ENCODE measurements at regions not wholly inside any gene's neighbourhood (a gene's known extent, or its start where the extent isn't known, plus 50 kb on each side); places are given as distances from the start of the nearest gene placed in this dataset.

GRCh38 chr6:165899611-165900010 is 236.6 kb upstream of the PDE10A start:
- BruUV-seq (replicated peaks), result no TSS peak
- CTCF ChIA-PET, result no interaction called here
- Histone ChIP-seq H3K27ac (ENCODE audit: low read length) (no peak overlapping the region), H3K36me3 (ENCODE audit: control insufficient read depth, insufficient read depth, low read length) (no peaks in the 10 kb centered on the region), H3K4me3 (ENCODE audit: low read depth in 2 of 2, low read length in 2 of 2) (no peak overlapping the region), H3K9me3 (ENCODE audit: control insufficient read depth, insufficient read depth, low read depth, low read length) (no peaks in the 10 kb centered on the region), H3K4me1 (ENCODE audit: control insufficient read depth, insufficient read depth, low read length) (no peaks in the 10 kb centered on the region), H3K27me3 (ENCODE audit: control insufficient read depth, insufficient read depth, low read length) (no peaks in the 10 kb centered on the region)
- POLR2A ChIA-PET, result no interaction called here
- intact Hi-C loops (cut with micrococcal nuclease; ENCODE audit: unreplicated experiment), result no loop called here
- no peak for TF ChIP-seq TCF7L2 (IDR thresholded peaks at IDR 0.05; ENCODE audit: low read depth, low read length)
- TF ChIP-seq REST (IDR thresholded peaks at IDR 0.05; ENCODE audit: insufficient read depth in 1 of 2, low read depth in 2 of 2, low read length in 1 of 2), result no peak
- TF ChIP-seq CTCF (IDR thresholded peaks at IDR 0.05), result no peak
- ATAC-seq (no peak), DNase-seq (ENCODE audit: low read depth, low spot score) (no peak)
- in situ Hi-C loops (cut with HindIII; ENCODE audit: low pct_unique_long_range_greater_than_20kb, low sequenced_read_pairs), result no loop called here

GRCh38 chr6:165895421-165896165 is 232.6 kb upstream of the PDE10A start:
- H3K4me3 ChIP-seq (ENCODE audit: low read depth in 2 of 2, low read length in 2 of 2), result no peak overlapping the region
- no peaks in the 10 kb centered on the region for H3K36me3 ChIP-seq (ENCODE audit: control insufficient read depth, insufficient read depth, low read length)
- ChIA-PET CTCF (interaction anchor here (0.6 kb wide), 2 partner anchors 77 to 417 kb away, joined by 3 to 5 read pairs; no protein-coding TSS in a partner anchor), POLR2A (no interaction called here)
- TF ChIP-seq POLR2AphosphoS5 (IDR thresholded peaks at IDR 0.05; ENCODE audit: low read depth, low read length) (no peak), TCF7L2 (IDR thresholded peaks at IDR 0.05; ENCODE audit: low read depth, low read length) (no peak), CTCF (IDR thresholded peaks at IDR 0.05) (no peak), REST (IDR thresholded peaks at IDR 0.05; ENCODE audit: insufficient read depth in 1 of 2, low read depth in 2 of 2, low read length in 1 of 2) (no peak), SIN3A (IDR thresholded peaks at IDR 0.05; ENCODE audit: borderline replicate concordance, insufficient read depth, low read depth, low read length) (no peak)
- BruUV-seq (replicated peaks), result no TSS peak
- ATAC-seq (0 out of 2 replicates have a peak, but pooled peaks have one; percentile 47), DNase-seq (ENCODE audit: low read depth, low spot score) (no peak)
- H3K27ac ChIP-seq (ENCODE audit: low read length), result no peak overlapping the region
- H3K9me3 ChIP-seq (ENCODE audit: control insufficient read depth, insufficient read depth, low read depth, low read length), result no peaks in the 10 kb centered on the region
- peaks cover 5% of the 10 kb centered on the region for H3K27me3 ChIP-seq (ENCODE audit: control insufficient read depth, insufficient read depth, low read length)
- no peaks in the 10 kb centered on the region for H3K4me1 ChIP-seq (ENCODE audit: control insufficient read depth, insufficient read depth, low read length)
- intact Hi-C loops (cut with micrococcal nuclease; ENCODE audit: unreplicated experiment), result no loop called here
- in situ Hi-C loops (cut with HindIII; ENCODE audit: low pct_unique_long_range_greater_than_20kb, low sequenced_read_pairs), result no loop called here

Measured in Panc1 (cell line).